ENCODE measurements at regions not wholly inside any gene's neighbourhood (a gene's known extent, or its start where the extent isn't known, plus 50 kb on each side); places are given as distances from the start of the nearest gene placed in this dataset.

DNA sequence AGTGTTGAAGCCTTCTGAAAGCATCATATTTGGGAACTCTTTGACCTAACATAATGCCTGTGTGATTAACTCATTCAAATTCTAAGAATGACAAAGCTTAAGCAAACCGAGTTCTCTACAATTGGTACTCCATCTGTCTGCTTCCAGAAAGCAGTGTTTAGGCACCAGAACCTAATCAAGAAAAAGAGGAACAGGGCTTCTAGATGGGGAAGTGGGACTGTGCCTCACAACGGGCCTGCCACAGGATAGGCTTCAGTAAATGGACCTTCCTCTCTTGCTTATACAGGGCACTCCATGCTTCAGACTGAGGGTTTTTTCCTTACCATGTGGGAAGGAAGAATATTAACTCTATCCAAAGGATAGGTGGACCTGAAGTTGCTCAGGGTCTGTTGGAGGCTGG, 808.1 kb downstream of the XPNPEP1 start:
- H3K27ac Mint-ChIP-seq (ENCODE audit: unreplicated experiment): no peak overlapping the region
- peaks cover 2% of the 10 kb centered on the region for H3K36me3 Mint-ChIP-seq (ENCODE audit: low read depth)
- TF ChIP-seq, protein P1, sequence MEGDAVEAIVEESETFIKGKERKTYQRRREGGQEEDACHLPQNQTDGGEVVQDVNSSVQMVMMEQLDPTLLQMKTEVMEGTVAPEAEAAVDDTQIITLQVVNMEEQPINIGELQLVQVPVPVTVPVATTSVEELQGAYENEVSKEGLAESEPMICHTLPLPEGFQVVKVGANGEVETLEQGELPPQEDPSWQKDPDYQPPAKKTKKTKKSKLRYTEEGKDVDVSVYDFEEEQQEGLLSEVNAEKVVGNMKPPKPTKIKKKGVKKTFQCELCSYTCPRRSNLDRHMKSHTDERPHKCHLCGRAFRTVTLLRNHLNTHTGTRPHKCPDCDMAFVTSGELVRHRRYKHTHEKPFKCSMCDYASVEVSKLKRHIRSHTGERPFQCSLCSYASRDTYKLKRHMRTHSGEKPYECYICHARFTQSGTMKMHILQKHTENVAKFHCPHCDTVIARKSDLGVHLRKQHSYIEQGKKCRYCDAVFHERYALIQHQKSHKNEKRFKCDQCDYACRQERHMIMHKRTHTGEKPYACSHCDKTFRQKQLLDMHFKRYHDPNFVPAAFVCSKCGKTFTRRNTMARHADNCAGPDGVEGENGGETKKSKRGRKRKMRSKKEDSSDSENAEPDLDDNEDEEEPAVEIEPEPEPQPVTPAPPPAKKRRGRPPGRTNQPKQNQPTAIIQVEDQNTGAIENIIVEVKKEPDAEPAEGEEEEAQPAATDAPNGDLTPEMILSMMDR (conservative IDR thresholded peaks at IDR 0.05): no peak
- no peak overlapping the region for H3K4me3 Mint-ChIP-seq
- H3K9me3 Mint-ChIP-seq: peaks cover 24% of the 10 kb centered on the region
- H3K4me1 Mint-ChIP-seq: no peaks in the 10 kb centered on the region
- no peak for DNase-seq (ENCODE audit: low read depth, low spot score)
- H3K27me3 Mint-ChIP-seq (ENCODE audit: low read depth): no peaks in the 10 kb centered on the region

DNA sequence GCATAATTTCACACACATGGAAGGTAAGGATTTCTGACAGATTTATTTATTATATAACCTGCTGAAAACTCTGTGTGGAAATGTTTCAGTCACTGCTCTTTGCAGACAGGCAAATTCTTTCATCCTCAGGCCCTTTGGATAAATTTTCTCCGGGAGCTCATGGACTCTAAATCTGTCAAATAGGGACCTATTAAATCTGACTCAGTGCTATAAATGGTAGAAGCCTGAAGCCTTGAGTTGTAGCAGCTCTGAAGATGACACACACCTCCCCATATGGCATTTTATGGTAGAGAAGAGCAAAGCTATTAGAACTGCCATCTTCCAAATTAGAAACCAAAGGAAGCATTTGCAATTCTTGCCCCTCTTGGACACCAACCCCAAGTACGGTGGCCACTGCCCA, 808.7 kb downstream of the XPNPEP1 start:
- DNase-seq (ENCODE audit: low read depth, low spot score): no peak
- H3K4me1 Mint-ChIP-seq: no peaks in the 10 kb centered on the region

GRCh38 chr10:109106604-109107003, 816.7 kb downstream of the XPNPEP1 start:
- no peak for DNase-seq (ENCODE audit: low read depth, low spot score)
- Mint-ChIP-seq H3K4me3 (no peak overlapping the region), H3K9me3 (no peaks in the 10 kb centered on the region), H3K27me3 (ENCODE audit: low read depth) (no peaks in the 10 kb centered on the region), H3K27ac (ENCODE audit: unreplicated experiment) (no peak overlapping the region), H3K4me1 (no peaks in the 10 kb centered on the region), H3K36me3 (ENCODE audit: low read depth) (no peaks in the 10 kb centered on the region)
- TF ChIP-seq, protein P1 (conservative IDR thresholded peaks at IDR 0.05): no peak

More for the DNA sequence above, 808.7 kb downstream of the XPNPEP1 start:
- Mint-ChIP-seq H3K9me3 (peaks cover 20% of the 10 kb centered on the region), H3K36me3 (ENCODE audit: low read depth) (peaks cover 2% of the 10 kb centered on the region), H3K27ac (ENCODE audit: unreplicated experiment) (no peak overlapping the region), H3K27me3 (ENCODE audit: low read depth) (no peaks in the 10 kb centered on the region), H3K4me3 (no peak overlapping the region)
- TF ChIP-seq, protein P1 (conservative IDR thresholded peaks at IDR 0.05): no peak

GRCh38 chr10:109105725-109106124, 817.6 kb downstream of the XPNPEP1 start:
- DNase-seq (ENCODE audit: low read depth, low spot score): no peak
- Mint-ChIP-seq H3K4me1 (no peaks in the 10 kb centered on the region), H3K4me3 (no peak overlapping the region), H3K27ac (ENCODE audit: unreplicated experiment) (no peak overlapping the region), H3K36me3 (ENCODE audit: low read depth) (no peaks in the 10 kb centered on the region), H3K9me3 (no peaks in the 10 kb centered on the region), H3K27me3 (ENCODE audit: low read depth) (no peaks in the 10 kb centered on the region)
- TF ChIP-seq, protein P1 (conservative IDR thresholded peaks at IDR 0.05): no peak

DNA sequence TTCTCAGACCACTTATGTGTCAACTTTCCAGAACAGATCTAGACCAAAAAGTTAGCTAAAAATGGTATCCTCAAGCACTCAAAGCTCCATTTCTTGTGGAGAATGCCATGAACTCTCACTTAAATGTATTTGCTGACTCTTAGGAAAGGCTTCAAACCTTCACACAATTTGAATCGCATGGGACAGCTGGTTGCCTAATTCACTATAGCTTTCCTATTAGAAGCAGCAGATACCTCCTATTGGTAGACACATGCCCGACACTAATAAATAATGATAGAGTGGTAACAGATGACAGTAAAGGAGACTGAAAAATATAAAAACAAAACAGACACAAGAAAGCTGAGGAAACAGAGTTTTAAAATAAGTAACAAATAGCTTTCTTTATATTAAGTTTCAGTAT, 818.5 kb downstream of the XPNPEP1 start:
- no peak overlapping the region for H3K27ac Mint-ChIP-seq (ENCODE audit: unreplicated experiment)
- DNase-seq (ENCODE audit: low read depth, low spot score): no peak
- no peaks in the 10 kb centered on the region for H3K36me3 Mint-ChIP-seq (ENCODE audit: low read depth)
- H3K4me1 Mint-ChIP-seq: no peaks in the 10 kb centered on the region
- H3K27me3 Mint-ChIP-seq (ENCODE audit: low read depth): no peaks in the 10 kb centered on the region
- H3K9me3 Mint-ChIP-seq: no peaks in the 10 kb centered on the region
- H3K4me3 Mint-ChIP-seq: no peak overlapping the region
- TF ChIP-seq, protein P1 (conservative IDR thresholded peaks at IDR 0.05): no peak

- Mint-ChIP-seq H3K4me3 (no peak overlapping the region), H3K4me1 (no peaks in the 10 kb centered on the region), H3K27ac (ENCODE audit: unreplicated experiment) (no peak overlapping the region), H3K9me3 (no peaks in the 10 kb centered on the region), H3K27me3 (ENCODE audit: low read depth) (no peaks in the 10 kb centered on the region), H3K36me3 (ENCODE audit: low read depth) (no peaks in the 10 kb centered on the region)
- no peak for DNase-seq (ENCODE audit: low read depth, low spot score)
- TF ChIP-seq, protein P1 (conservative IDR thresholded peaks at IDR 0.05): no peak
These were observed 820.0 kb downstream of the XPNPEP1 start for GRCh38 chr10:109103278-109103677.

Data from neural crest cell (in vitro differentiated cells).